GM21423 (cell line): ENCODE measurements at regions not wholly inside any gene's neighbourhood (a gene's known extent, or its start where the extent isn't known, plus 50 kb on each side); places are given as distances from the start of the nearest gene placed in this dataset.
"Not testable (repeated sequence)": the region's sequence is repeated elsewhere in the genome, so short reads cannot be mapped to it uniquely, and the experiment has no call there.

ENCODE experiments used
- ATAC-seq: cut with Tn5 transposase; IDR thresholded peaks from one replicate; pipeline ENCODE4 v1.9.1; 2021; ENCODE audit warnings: mild to moderate bottlenecking, moderate library complexity; ENCODE audit not compliant: unreplicated experiment

GRCh38 chr15:84094720-84095119 is 140.9 kb upstream of the GOLGA6L4 start:
- not testable (repeated sequence) for ATAC-seq

GRCh38 chr15:84097053-84097452 is 138.5 kb upstream of the GOLGA6L4 start:
- not testable (repeated sequence) for ATAC-seq

DNA sequence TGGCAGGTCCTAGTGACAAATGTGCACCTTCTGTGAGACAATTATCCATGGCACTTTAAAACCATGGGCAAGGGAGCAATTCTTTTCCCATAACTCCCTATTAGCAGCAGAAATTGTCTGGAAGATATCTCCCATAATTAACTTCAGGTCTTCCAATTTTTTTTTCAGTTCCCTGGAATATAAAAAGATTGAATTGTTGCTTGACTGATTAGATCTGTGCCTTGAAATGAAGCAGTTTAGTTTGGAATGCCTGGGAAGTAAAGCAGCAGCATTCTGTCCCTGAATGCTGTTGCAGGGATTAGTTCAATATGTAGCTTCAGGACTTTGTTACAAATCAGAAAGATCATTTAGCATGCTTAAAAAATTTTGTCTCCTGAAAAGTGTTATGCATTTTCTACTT is 137.0 kb upstream of the GOLGA6L4 start:
- ATAC-seq, result no peak

- ATAC-seq, result peak; percentile 60
Measured at GRCh38 chr15:84099181-84099580, 136.4 kb upstream of the GOLGA6L4 start.

- ATAC-seq, result no peak
Measured at GRCh38 chr15:84103345-84103744, 132.2 kb upstream of the GOLGA6L4 start.

- ATAC-seq, result no peak
Measured at GRCh38 chr15:84104853-84105252, 130.7 kb upstream of the GOLGA6L4 start.

- ATAC-seq, result no peak
Measured at GRCh38 chr15:84108728-84109127, 126.8 kb upstream of the GOLGA6L4 start.

DNA sequence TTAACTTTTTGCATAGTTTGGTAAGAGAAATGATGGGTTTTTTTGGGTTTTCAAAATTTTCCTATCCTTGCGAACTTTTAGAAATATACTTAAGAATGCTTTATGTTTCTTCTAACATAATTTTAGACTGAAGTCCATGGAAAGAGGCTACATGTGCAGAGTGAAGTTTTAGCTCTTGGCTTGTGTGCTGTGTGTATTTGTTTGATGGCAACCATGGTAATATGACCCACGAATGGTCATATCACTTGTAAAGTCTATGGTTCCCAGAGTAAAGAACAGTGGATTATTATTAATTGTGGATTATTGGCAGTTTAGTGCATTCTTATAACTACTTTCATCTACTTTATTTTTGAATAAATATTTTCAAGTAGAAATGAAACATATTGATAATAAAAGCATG is 124.0 kb upstream of the GOLGA6L4 start:
- no peak for ATAC-seq

DNA sequence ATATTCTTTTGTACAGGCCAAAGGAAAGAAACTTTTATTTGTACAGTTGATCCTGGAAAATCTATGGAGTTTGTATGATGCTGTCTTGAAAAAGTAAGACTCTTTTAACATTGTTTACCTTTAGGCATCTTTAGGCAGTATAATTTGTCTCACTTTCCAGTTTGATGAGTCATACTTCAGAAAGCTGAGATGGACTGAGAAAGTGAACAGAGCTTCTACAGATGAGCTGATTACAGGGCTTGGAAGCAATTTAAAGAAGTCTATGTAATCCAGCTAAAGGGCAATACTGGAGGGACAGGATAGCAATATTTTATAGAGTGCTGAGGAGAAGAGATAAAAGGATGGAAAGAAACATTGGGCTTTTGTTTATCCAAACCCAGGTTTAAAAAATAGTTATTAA is 123.5 kb upstream of the GOLGA6L4 start:
- no peak for ATAC-seq

DNA sequence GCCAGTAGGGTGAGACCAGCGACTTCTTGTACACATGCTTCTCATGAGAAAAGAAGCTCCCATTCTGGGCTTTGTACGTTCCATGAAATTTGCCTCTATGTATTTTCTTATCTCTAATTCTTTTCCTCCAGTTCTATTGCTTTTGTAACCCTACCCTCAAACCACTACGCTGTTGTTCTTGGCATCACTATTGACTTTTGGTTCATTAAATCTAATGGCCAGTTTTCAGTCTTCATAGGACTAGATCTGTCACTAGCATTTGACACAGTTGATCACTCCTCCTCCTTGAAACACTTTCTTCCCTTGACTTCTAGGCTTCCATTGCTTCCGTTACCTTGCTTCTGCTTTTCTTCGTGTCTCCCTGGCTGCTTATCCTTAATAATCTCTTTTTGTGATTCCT is 121.7 kb upstream of the GOLGA6L4 start:
- ATAC-seq, result no peak

DNA sequence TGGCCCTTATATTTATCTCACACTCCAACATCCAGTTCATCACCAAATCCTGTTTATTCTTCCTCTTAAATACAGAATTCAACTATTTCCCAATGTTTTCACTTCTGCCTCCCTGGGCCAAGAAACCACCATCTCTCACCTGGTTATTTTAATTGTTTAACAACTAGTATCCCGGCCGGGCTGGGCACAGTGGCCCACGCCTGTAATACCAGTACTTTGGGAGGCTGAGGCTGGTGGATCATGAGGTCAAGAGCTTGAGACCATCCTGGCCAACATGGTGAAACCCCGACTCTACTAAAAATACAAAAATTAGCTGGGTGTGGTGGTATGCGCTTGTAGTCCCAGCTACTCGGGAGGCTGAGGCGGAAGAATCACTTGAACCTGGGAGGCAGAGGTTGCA is 120.9 kb upstream of the GOLGA6L4 start:
- ATAC-seq, result not testable (repeated sequence)

- ATAC-seq, result not testable (repeated sequence)
Measured at GRCh38 chr15:84119351-84119750, 116.2 kb upstream of the GOLGA6L4 start.

GRCh38 chr15:84120903-84121302 is 114.7 kb upstream of the GOLGA6L4 start:
- not testable (repeated sequence) for ATAC-seq

DNA sequence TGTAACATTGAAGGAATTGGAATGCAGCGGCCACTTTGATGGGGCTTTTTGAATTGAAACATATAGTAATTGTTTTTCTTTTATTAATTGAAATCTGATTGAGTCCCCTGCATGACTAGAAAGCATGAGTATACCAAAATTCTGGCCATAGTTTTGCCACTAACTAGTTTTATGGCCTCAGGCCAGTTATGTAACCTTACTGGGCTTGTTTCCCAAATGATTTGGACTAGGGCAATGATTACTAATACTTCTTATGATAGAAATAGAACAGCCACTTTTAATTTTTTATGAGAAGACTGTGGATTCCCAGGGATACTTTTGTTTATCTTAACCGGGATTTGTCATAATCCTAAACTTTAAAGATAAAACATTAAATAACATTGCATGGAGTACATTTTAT is 106.9 kb upstream of the GOLGA6L4 start:
- ATAC-seq, result not testable (repeated sequence)

DNA sequence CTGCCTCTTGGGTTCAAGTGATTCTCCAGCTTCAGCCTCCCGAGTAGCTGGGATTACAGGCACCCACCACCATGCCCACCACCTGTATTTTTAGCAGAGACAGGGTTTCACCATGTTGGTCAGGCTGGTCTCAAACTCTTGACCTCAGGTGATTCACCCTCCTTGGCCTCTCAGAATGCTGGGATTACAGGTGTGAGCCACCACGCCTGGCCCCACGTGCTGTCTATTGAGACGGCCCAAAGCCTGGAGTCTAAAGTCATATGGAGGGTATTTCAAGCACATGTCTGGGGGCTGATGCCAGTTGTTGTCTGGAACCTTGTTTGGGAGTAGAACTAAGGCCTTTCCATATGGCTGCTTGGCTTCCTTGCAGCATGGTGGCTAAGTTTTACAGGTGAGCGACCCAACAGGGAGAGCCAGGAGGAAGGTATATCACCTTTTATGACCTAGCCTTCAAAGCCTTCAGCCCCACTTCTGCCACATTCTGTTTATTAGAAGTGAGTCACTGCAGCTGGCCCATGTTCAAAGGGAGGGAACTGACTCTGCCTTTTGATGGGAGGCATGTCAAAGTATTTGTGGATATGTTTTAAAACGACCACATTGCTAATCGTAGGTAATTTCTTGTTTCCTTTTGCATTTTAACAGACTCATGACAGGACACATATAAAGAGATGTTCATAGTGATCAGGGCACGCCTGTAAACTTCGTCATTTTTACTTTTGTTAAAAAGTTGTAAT is 105.3 kb upstream of the GOLGA6L4 start:
- ATAC-seq, result not testable (repeated sequence)

DNA sequence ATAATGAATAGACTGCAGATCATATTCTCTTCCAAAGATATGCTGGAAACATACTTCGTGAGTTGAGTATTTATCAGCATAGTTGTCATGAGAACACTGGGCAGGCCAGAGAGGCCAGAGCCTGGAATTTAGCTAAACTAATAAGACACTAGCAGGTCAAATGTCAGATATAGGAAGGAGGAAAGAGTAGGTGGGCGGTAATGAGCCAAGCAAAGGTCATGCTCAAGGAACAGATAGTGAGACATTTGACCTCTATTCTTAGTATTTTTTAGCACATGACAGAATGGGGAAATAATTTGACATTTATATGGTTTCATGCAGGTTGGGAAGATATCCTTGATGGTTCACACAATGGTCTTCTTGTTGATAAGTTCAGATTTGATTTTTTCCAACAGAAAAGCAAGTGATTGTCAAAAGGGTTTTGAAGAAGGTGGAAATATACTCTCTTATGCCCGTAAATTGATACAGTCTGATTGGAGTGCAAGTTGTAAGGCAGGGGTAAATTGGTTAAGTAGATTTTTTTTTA is 99.6 kb upstream of the GOLGA6L4 start:
- ATAC-seq, result not testable (repeated sequence)

GRCh38 chr15:84142888-84143337 is 92.7 kb upstream of the GOLGA6L4 start:
- ATAC-seq, result peak; percentile 99

DNA sequence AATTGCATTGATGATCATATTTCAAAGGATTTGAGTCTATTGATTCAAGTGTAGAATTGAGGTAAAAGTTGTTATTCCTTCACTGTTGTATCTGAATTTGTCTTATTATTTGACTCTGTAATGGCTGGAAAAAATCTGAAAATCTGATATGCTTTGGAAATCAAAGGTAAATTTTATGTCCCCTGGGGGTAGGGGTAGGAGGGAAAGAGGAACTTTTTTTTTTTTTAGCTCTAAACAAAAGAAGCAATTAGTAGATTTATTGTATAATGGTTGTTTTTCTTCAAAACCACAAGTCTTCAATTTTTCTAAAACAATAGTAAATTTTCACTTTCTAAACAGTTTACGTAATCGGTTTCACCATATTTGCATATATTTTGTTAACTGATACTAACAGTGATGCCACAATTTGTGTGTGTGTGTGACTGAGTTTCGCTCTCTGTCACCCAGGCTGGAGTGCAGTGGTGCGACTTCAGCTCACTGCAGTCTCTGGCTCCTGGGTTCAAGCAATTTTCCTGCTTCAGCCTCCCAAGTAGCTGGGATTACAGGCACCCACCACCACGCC is 91.7 kb upstream of the GOLGA6L4 start:
- no peak for ATAC-seq

GRCh38 chr15:84144946-84145345 is 90.6 kb upstream of the GOLGA6L4 start:
- not testable (repeated sequence) for ATAC-seq

GRCh38 chr15:84146299-84146698 is 89.3 kb upstream of the GOLGA6L4 start:
- ATAC-seq, result not testable (repeated sequence)

- not testable (repeated sequence) for ATAC-seq
Measured at GRCh38 chr15:84147307-84147706, 88.3 kb upstream of the GOLGA6L4 start.

DNA sequence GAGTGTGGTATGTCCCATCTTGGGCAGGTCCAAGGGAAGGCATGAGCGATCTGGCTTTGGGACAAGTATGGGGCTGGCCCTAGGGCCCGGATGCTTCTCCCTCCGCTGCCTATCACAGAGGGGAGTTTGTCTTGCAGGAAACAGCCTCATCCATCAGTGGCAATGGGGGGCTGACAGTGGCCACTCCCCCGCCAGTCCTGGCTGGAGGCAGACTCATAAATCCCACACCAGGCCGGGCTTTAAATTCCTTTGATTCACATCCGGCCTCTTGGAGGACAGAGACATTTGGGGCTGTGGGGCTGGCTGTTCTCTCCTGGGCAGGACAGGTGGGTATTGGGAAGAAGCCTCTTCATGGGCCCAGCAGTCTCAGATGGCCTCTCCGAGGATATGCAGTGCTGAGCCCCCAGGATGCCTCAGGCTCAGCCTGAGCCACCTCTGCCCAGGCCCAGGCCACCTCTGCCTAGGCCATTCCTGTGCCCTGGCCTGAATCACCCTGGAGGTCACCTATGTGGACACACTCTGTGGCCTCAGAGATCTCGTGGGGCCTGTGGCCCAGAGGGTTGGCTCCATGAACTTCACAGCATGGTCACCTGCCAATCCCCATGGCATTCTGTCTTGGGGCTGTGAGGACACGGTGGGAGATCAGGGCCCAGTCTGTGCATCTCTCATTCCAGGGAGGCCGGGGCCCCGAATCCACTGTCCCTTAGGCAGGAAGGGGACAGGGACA is 84.2 kb upstream of the GOLGA6L4 start:
- ATAC-seq, result no peak
